Muscle of back (tissue), 3 donors: ENCODE measurements at regions not wholly inside any gene's neighbourhood (a gene's known extent, or its start where the extent isn't known, plus 50 kb on each side); places are given as distances from the start of the nearest gene placed in this dataset.

Experiments
- DNase-seq, 3 donors: peaks; one replicate each; pipeline versions ENCODE4 v3.0.0 to v3.0.0-alpha.2; 2013

- no peak for DNase-seq
Observed at GRCh38 chr4:179417357-179417756, 1975.1 kb upstream of the AGA start.

- DNase-seq, result no peak
Observed at GRCh38 chr4:179437962-179438361, 1995.7 kb upstream of the AGA start.

GRCh38 chr4:179441596-179441995 is 1999.4 kb upstream of the AGA start:
- peak; percentile 32 to 91 (median 40) for DNase-seq

GRCh38 chr4:179447308-179447707 is 2005.1 kb upstream of the AGA start:
- no peak for DNase-seq

GRCh38 chr4:179465131-179465797 is 2023.0 kb upstream of the AGA start:
- no peak for DNase-seq

GRCh38 chr4:179467878-179468277 is 2025.6 kb upstream of the AGA start:
- no peak for DNase-seq

GRCh38 chr4:179472164-179472563 is 2029.9 kb upstream of the AGA start:
- no peak for DNase-seq

GRCh38 chr4:179478608-179479007 is 2036.4 kb upstream of the AGA start:
- DNase-seq, result no peak

- DNase-seq, result no peak
Observed at GRCh38 chr4:179485781-179486180, 2043.5 kb upstream of the AGA start.

- DNase-seq, result peak; percentile 47 to 89 (median 49)
Observed at GRCh38 chr4:179486570-179487335, 2044.5 kb upstream of the AGA start.

- DNase-seq, result no peak
Observed at GRCh38 chr4:179492260-179493080, 2050.2 kb upstream of the AGA start.

- no peak for DNase-seq
Observed at GRCh38 chr4:179503976-179504375, 2061.7 kb upstream of the AGA start.

- no peak for DNase-seq
Observed at GRCh38 chr4:179509489-179509888, 2067.3 kb upstream of the AGA start.

- DNase-seq, result peak; percentile 36 to 73 (median 46)
Observed at GRCh38 chr4:179521952-179522351, 2079.7 kb upstream of the AGA start.

- DNase-seq, result peak; percentile 11 to 56 (median 23)
Observed at GRCh38 chr4:179530958-179531357, 2088.7 kb upstream of the AGA start.

- DNase-seq, result no peak
Observed at GRCh38 chr4:179536694-179537093, 2094.5 kb upstream of the AGA start.

- no peak for DNase-seq
Observed at GRCh38 chr4:179539641-179540040, 2097.4 kb upstream of the AGA start.

GRCh38 chr4:179543771-179544170 is 2101.5 kb upstream of the AGA start:
- DNase-seq, result no peak

GRCh38 chr4:179544496-179544895 is 2102.3 kb upstream of the AGA start:
- no peak for DNase-seq

GRCh38 chr4:179552131-179552530 is 2109.9 kb upstream of the AGA start:
- DNase-seq, result peak in 1 of 3 donors; percentile 72

GRCh38 chr4:179563741-179564140 is 2121.5 kb upstream of the AGA start:
- no peak for DNase-seq

- DNase-seq, result peak in 1 of 3 donors; percentile 16
Observed at GRCh38 chr4:179569549-179569948, 2127.3 kb upstream of the AGA start.
